Right atrium auricular region (tissue), 2 donors: ENCODE measurements at regions not wholly inside any gene's neighbourhood (a gene's known extent, or its start where the extent isn't known, plus 50 kb on each side); places are given as distances from the start of the nearest gene placed in this dataset.

Experiments used
- DNase-seq: peaks from one replicate; pipeline ENCODE4 v3.0.0-alpha.2; 2019; ENCODE audit warnings: low spot score
- H3K27ac ChIP-seq, 2 donors: fragments of 200-600 bp; sonication (generic); 1 replicate in 1 of 2; 2 replicates in 1 of 2; pipeline ENCODE4 v1.5.1; 2016 to 2019
- H3K27me3 ChIP-seq, 2 donors: fragments of 200-600 bp; sonication (generic); one replicate each; pipeline versions ENCODE4 v1.5.1 to v1.6.0; 2017 to 2019
- H3K36me3 ChIP-seq: fragments of 200-600 bp; sonication (generic); one replicate; pipeline ENCODE4 v1.5.1; 2016
- H3K4me1 ChIP-seq, 2 donors: fragments of 200-600 bp; sonication (generic); one replicate each; pipeline versions ENCODE4 v1.5.1 to v1.6.0; 2017 to 2019
- H3K4me3 ChIP-seq, 2 donors: fragments of 200-600 bp; sonication (generic); 1 replicate in 1 of 2; 2 replicates in 1 of 2; pipeline ENCODE4 v1.5.1; 2017 to 2019; ENCODE audit warnings: mild to moderate bottlenecking in 1 of 2, moderate library complexity in 1 of 2
- H3K9me3 ChIP-seq, 2 donors: fragments of 200-600 bp; sonication (generic); one replicate each; pipeline ENCODE4 v1.5.1; 2019
- TF ChIP-seq, protein P1 (sequence below), 2 donors: fragments of 200-600 bp; sonication (generic); IDR thresholded peaks; one replicate each; pipeline ENCODE4 v1.5.1; 2019; ENCODE audit warnings: antibody characterized with exemption in 2 of 2

DNA sequence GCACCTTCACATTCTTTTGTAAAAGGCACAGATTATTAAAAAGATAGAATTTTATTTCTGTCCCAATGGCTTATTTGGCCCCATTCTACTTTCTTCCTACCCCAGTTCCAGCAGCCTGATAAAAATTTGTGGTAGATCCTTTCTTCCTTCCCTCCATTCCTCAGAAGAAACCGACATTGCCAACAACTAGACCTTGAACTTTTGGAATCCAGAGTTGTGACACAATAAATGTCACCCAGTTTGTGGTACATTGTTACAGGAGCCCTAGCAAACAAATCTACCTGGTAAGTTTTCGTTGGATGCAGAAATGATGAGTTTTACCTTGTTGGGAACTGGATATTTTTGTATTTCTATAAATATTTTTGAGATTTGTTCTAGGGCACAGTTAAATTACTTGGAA is 141.6 kb upstream of the IVNS1ABP start:
- no peaks in the 10 kb centered on the region for H3K36me3 ChIP-seq
- H3K4me3 ChIP-seq: no peak overlapping the region
- TF ChIP-seq, protein P1, sequence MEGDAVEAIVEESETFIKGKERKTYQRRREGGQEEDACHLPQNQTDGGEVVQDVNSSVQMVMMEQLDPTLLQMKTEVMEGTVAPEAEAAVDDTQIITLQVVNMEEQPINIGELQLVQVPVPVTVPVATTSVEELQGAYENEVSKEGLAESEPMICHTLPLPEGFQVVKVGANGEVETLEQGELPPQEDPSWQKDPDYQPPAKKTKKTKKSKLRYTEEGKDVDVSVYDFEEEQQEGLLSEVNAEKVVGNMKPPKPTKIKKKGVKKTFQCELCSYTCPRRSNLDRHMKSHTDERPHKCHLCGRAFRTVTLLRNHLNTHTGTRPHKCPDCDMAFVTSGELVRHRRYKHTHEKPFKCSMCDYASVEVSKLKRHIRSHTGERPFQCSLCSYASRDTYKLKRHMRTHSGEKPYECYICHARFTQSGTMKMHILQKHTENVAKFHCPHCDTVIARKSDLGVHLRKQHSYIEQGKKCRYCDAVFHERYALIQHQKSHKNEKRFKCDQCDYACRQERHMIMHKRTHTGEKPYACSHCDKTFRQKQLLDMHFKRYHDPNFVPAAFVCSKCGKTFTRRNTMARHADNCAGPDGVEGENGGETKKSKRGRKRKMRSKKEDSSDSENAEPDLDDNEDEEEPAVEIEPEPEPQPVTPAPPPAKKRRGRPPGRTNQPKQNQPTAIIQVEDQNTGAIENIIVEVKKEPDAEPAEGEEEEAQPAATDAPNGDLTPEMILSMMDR (IDR thresholded peaks at IDR 0.05): no peak
- no peaks in the 10 kb centered on the region for H3K4me1 ChIP-seq
- no peaks in the 10 kb centered on the region for H3K9me3 ChIP-seq
- no peak overlapping the region for H3K27ac ChIP-seq
- H3K27me3 ChIP-seq: no peaks in the 10 kb centered on the region
- DNase-seq: no peak

DNA sequence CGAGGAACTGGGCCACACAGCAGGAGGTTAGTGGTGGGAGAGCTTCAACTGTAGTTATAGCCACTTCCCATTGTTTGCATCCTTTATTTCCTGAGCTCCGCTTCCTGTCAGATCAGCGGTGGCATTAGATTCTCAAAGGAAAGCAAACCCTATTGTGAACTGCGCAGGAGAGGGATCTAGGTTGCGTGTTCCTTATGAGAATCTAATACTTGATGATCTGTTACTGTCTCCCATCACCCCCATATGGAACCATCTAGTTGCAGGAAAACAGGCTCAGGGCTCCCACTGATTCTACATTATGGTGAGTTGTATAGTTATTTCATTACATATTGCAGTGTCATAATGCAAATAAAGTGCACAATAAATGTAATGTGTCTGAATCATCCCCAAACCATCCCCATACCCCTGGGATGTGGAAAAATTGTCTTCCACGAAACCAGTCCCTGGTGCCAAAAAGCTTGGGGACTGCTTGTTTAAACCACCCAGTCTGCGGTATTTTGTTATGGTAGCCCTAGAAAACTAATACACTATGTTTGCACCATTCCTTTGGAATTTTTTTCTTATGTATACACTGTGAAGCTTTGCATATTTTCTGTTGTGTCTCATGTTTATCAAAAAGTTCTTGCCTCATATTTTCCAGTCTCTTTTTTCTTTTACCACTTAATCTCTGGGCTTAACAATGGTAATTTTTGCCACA is 136.6 kb upstream of the IVNS1ABP start:
- no peaks in the 10 kb centered on the region for H3K4me1 ChIP-seq
- no peaks in the 10 kb centered on the region for H3K27me3 ChIP-seq
- no peaks in the 10 kb centered on the region for H3K36me3 ChIP-seq
- no peak overlapping the region for H3K27ac ChIP-seq
- no peak for DNase-seq
- TF ChIP-seq, protein P1 (IDR thresholded peaks at IDR 0.05): no peak
- H3K4me3 ChIP-seq: no peak overlapping the region
- no peaks in the 10 kb centered on the region for H3K9me3 ChIP-seq

DNA sequence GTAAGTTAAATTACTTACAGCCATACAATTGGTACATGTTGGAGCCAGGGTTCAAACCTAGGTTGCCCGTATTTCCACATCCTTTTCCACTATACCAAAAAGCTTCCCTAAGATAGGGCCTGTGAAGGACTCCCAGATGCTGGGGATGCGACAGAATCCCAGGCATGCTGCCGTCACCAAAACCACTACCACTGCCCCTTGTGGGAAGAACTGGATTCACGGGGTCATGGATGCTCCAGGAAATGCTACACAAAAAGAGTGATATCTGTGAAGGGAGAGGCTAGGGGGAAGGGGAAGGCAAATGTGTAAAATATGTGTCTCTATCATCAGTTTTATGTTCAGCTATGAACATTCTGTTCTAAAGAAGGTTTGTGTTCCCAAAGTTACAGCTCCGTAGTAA is 133.9 kb upstream of the IVNS1ABP start:
- no peaks in the 10 kb centered on the region for H3K9me3 ChIP-seq
- no peaks in the 10 kb centered on the region for H3K4me1 ChIP-seq
- no peak overlapping the region for H3K4me3 ChIP-seq
- TF ChIP-seq, protein P1 (IDR thresholded peaks at IDR 0.05): no peak
- no peak for DNase-seq
- no peak overlapping the region for H3K27ac ChIP-seq
- no peaks in the 10 kb centered on the region for H3K27me3 ChIP-seq
- H3K36me3 ChIP-seq: no peaks in the 10 kb centered on the region

DNA sequence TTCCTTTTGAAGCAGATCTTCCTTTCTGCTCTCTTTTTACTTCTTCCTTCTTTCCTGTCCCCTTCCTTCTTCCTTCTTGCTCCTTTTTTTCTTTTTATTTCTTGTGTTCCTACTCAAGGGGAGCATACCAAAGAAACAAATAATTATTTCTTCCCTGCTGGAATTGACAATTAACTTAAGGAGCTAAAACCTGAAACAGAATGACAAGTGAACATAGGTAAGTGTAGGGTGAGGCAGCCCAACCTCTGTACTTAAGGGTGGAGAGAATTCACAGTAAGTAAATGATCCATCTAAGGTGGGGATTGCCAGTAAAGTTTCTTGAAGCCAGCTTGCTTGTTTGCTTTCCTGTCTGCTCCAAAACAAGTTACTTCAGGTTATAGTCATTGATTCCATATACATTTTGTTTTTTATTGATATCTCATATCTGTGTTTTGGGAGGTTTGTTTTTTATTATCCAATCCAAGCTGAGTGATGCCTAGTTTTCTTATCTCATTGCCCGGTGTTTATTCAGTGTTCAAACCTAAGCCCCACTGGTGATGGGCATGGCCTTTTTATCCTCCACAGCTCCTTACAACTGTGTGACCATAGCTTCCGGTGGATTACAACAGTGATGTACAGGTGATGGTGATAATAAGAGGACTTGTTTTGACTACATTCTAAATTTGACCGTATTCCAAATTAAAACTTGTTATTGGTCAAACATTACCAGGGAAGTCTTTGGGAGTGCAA is 133.2 kb upstream of the IVNS1ABP start:
- no peaks in the 10 kb centered on the region for H3K27me3 ChIP-seq
- no peaks in the 10 kb centered on the region for H3K4me1 ChIP-seq
- TF ChIP-seq, protein P1 (IDR thresholded peaks at IDR 0.05): no peak
- H3K27ac ChIP-seq: no peak overlapping the region
- H3K4me3 ChIP-seq: no peak overlapping the region
- no peaks in the 10 kb centered on the region for H3K9me3 ChIP-seq
- no peaks in the 10 kb centered on the region for H3K36me3 ChIP-seq
- DNase-seq: no peak

DNA sequence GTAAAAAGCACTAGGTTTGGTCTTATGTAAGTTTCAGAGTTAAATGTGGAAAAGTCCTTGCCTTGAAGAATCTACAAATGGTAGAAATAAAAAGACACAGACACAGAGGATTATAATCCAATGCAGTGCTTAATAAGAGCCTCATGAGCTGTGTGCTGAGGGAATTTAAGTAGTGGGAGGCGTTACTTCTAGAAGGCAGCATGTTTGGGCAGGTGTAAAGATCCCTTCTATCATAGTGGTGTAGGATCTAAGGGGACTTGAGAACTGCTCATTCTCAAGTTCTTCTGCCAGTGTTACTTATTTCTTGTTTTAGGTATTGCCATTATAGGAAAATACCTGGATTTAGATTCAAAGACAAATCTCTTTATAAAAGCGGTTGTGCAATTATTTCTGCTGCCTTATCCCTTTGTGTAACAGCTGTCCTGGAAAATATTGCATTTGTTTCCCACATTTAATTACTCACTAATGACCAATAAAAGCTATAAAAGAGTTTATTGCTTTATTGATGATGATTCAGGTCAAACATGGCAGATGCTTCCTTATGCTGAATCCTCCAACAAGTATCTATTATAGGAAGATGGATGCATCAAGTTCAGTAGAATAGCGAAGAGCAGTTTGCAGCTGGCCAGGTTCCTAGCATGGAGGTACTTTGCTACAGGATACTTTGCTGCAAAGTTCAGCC is 132.5 kb upstream of the IVNS1ABP start:
- Histone ChIP-seq H3K9me3 (no peaks in the 10 kb centered on the region), H3K4me1 (no peaks in the 10 kb centered on the region), H3K36me3 (no peaks in the 10 kb centered on the region), H3K27me3 (no peaks in the 10 kb centered on the region), H3K27ac (no peak overlapping the region), H3K4me3 (no peak overlapping the region)
- TF ChIP-seq, protein P1 (IDR thresholded peaks at IDR 0.05): no peak
- DNase-seq: no peak
